ENCODE measurements at regions not wholly inside any gene's neighbourhood (a gene's known extent, or its start where the extent isn't known, plus 50 kb on each side); places are given as distances from the start of the nearest gene placed in this dataset.

DNA sequence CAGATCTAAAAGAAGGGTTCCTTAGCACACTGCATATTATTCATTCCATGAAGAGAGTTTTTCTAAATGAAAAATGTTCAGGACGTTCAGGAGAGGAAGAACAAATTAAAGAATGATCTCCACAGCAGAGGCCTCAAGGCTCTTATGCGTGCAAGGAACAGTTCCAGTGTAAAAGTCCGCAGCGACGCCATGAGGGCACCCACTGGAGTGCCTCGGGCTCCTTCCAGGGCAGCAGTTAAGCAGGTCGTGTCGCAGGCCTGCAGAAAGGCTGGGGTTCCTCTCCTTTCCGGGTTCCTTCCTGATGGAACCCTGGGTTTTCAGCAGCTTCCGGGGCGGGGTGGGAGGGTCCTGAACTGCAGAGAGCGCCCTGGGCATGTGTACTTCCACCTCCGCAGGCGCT lies 87.1 kb upstream of the SELENOP start:
- no peak for TF ChIP-seq EZH2 (IDR thresholded peaks at IDR 0.05; ENCODE audit: insufficient read depth, poor library complexity, severe bottlenecking)
- TF ChIP-seq EZH2phosphoT487 (IDR thresholded peaks at IDR 0.05; ENCODE audit: insufficient read depth, low read depth), result no peak
